ENCODE measurements at regions not wholly inside any gene's neighbourhood (a gene's known extent, or its start where the extent isn't known, plus 50 kb on each side); places are given as distances from the start of the nearest gene placed in this dataset.

DNA sequence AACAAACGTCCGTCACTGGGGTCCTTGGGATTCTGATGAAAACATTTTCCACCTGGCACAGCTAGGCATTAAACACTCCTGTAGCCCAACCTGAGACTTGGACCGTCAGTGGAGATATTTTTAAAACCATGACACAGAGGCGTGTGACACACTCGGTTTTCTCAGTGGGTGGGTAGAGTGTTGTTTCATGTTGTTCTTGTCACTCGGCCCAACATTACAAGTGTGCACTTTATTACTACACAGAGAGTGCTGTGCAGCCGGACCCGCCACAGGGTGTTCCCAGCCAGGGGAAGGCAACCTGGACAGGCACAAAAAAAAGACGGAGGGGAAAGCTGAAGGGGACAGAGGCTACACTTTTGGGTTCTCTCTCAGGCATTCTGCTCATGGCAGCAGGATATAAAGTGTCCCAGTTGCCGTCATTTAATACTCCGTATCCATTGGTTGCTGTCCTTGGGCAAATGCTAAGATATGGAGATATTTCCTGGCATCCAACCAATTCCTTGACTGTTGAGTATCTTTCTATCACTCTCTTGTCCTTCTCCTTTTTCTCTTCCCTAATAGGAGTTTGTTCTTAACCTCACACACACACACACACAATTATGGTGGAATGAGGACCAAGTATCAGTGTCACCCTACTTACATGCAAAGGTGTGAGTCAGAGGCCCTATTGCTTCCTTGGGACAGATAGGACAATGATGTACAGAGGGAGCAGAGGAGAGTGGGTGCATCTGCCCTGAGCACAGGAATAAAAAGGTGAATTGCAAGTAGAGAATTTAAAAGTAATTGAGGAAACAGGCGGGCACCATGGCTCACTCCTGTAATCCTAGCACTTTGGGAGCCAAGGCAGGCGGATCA is 154.1 kb upstream of the SOX9 start:
- no peak for DNase-seq

DNA sequence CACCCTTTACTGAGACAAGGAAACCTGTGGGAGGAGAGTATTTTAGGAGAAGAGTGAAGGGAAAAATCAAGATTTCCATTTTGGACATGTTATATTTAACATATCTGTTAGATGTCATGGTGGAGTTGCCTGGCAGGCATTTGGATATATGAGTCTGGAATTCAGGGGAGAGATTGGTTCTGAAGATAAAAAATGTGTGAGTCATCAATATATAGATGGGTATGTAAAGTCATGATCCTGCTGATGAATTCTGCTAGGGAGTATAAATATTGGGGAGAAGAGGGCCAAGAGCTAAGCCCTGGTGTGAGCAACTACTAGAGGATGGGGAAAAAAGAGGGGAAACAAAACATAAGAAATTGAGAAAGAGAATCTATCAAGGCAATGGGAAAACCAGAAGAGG is 151.3 kb upstream of the SOX9 start:
- no peak for DNase-seq

DNA sequence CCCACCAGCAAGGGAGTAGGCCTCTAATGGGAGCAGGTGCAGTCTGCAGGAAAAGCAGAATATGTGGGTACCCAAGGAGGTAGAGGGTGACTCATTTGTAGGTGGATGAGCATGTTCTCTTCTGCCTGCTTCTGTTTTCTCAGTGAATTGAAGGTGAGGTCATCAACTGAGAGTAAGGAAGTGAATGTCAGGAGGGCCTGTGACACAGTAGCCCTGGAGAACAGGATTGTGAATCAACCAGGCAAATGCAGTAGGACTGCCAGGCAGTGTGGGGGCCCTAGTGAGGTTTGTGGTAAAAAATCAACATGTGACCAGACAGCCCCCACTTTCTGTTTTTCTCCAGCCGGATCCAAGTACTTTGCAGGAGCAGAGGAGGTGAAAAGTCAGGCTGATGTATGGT is 150.5 kb upstream of the SOX9 start:
- DNase-seq, result no peak

DNA sequence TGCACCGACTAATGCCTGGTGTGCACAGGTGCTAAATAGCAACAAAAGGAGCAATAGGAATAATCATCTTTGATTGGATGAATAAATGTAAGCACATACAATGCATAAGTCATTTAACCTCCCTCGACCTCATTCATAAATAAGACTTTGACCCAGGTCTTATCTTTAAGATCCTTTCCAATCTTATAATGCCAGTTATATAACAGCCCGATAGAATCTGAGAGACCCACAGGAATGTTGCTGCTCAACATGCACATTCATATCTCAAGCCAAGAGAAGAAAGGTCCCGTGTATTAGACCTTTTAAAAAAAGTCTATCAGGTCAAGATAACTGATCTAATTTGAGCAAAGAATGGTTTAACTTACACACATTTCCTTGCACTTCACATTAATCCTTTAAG is 146.8 kb upstream of the SOX9 start:
- DNase-seq, result no peak

DNA sequence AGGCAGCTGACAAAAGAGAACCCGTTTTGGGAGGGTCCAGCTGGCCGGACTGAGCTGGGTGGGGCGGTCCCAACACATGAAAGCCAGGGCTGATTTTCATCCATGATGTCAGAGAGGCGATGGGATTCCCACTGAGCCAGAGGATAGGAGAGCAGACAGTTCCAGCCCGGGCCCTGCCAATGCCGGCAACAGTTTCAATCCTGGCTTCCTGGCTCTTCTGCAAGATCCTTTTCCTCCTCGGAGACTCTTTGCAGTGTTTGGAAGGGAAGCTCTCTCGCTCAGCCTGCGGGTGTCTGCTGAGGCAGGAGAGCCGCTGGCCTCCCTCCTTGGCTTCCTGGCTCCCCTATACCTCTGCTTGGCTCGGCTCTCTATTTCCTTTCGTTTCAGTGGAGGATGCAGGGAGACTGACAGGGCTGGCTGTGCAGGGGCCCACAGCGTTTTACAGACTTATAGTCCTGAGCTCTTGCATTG is 145.5 kb upstream of the SOX9 start:
- no peak for DNase-seq

DNA sequence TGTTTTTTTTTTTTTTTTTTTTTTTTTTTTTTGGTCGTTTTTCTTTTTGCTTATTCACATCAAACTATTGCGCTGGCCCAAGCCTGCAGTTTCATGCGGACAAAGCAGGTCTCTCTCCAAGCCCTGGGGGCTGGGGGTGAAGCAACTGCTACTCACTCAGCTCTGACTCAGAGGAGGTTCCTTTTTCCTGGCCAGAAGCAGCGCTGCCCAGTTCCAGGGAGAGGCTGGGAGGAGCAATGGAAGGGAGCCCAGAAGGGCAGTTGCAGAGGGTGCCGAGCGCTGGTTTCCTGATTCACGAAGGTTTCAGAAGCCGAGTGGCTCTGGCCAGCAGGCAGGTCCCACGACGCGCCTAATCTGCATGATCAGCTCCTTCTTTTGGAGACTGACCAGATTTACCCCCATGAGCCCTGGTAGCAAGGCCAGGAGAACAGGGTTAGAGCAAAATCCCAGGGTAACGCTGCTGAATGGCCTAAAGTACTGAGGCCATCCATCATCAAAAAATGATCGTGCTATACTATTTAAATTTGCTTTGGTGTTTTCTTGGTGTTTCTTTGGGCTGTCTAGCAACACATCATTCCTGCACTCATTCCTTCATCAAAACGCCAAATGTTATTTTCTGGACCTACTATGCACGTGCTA is 144.7 kb upstream of the SOX9 start:
- no peak for DNase-seq

DNA sequence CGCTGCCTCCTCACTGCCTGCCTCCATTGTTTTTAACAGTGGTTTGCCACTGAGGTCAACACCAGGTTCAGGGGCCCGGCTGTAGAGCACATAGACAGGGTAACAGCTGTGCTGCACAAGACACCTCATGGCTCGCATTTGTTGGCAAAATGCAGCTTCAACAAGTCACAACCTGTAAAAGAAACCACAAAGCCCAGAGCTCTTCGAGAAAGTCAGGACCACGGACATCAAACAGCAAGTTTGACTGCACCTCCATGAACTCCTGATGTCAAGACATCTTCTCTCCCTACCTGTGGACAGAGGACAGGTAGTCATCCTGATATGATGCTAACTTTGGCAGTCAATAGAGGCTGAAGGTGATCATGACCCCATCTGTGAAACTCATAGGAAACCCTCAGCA is 142.4 kb upstream of the SOX9 start:
- no peak for DNase-seq

DNA sequence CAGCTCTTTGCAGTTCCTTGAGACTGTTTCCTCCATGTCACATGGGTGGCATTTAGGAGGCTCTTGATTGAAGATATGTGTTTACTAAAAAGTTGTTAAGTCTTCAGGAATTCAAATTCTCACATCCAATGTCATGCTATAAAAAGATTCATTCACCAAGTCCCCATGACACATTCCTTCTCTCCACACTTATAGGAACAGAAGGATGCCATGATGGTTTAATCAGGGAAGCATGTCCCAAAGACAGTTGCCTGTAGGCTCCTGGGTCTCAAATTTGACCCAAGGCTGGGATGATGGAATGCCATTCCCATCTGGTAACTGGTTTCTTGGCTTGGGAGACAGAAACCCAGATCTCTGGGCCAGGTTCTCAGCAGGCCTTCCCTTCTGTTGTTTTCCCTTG is 140.6 kb upstream of the SOX9 start:
- no peak for DNase-seq

DNA sequence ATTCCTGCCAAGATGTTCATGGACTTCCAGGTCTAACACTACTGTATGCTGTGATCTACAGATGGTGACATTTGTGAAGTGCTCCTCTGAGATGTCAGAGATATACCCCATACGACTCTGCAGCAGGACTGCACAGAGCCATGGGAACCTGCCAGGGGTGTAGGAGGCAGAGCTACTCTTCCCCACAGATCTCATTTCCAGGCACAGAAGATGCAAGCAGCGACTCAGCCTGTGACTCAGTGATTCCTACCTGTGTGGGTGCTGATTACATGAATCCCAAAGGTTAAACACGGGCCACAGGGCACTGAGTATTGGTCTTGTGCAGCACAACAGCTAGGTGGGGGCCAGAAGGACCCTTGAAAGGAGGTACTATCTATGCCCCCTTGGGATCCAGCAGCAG is 137.0 kb upstream of the SOX9 start:
- DNase-seq, result no peak

DNA sequence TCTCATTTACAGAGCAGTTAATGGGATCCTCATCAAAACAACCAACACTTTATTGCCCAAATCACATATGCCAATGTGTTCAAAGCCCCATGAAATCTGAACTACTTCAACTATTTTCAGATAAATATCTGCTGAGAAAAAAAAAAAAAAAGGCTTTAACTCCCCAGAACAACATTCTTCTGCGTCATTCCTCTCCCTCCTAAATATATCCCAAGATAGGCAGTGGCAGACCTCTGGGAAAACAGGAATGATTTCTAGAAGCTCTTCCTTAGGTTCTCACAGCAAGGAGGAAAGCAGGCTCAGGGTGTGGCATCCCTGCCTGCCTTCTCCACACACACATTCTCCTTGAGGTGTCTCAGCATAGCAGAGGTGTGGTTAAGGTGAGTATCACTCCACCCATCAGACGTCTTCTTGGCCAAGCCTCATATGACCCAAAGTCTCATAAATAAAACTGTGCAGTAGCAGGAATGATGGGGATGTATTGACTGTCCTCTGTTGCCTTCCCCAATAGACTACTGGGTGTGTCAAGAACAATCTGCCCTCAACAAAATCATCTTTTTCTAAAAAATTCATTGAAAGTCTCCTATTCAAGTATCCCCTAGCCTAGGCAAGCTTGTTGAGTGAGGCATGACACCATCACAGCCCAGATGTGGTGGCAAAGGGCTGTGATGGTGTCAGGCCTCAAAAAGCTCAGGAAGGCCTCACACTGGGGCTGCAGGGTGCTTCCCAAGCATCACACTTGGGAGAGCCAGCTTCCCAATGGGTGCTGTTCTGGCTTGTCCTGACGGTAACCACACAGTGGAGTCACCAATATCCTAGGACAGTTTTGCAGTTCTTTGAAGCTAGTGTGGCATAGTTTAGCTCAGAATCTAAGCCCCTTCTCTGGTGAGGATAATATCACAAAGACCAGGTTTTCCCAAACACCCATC is 135.4 kb upstream of the SOX9 start:
- DNase-seq, result no peak

DNA sequence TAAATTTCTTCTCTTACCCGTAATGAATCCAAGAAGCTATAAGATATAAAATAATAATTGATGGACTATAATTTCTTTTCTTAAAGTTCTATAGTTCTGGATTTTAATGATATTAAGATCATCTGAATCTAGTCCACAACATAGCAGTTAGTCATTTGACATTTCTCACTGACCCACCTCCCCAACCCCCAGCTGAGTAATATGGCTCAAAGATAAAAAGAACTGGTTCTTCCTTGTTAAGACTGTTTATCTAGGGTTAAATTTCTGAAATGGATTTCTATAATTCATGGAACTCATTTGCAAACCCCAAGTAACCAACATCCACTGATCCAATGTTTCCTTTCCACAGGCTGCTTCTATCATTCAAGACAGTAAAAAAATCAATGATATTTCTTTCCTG is 133.9 kb upstream of the SOX9 start:
- DNase-seq, result no peak

DNA sequence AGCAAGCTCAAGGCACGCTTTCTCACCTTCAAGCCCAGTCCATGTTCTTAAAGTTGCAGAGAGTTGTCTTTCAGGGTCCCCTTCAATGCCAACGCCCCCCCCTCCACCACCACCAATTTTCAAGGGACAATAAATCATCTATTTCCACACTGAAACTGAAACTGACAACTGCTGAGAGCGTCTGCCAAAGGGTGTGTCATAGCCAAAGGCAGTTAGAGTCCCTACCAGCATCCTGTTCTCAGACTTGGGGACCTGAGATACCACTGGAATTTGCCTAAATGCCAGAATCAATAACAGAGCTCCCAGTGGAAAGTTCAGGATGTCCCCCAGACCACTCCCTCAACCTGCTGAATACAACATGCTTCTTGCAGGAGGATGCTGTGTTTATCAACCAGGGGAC is 133.2 kb upstream of the SOX9 start:
- DNase-seq, result no peak

DNA sequence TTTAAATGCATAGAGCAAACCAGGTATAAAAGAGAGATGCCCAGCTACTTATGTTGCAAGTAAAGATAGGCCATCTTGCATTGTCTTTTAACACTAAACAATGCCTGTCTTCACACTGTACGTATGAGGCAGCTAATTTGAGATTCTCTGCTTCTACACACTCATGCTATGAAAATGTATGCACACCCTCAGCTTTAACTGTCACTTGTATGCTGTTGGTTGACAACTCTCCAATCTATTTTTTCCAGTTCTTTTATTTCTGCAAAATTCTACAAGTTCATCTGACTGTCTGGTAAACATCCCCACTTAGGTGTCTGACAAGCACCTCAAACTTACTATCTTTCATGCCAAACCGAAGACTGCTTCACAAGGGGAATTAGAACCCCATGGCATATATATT is 131.7 kb upstream of the SOX9 start:
- DNase-seq, result no peak

DNA sequence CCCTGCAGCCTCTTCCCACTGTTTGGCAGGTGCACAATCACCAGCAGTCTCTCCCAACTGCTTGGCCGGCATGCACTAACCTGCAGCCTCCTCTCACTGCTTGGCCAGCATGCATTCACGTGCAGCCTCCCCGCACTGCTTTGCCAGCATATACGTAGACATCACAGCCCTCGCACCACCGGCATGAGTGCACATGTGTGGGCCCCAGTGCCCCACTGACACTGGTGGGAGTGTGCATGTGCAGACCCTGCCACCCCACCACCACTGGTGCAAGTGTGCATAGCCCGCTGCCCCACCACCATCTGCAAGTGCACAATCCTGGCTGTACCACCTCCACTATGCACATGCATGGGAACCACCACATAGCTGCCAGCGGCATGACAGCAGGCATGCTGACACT is 127.5 kb upstream of the SOX9 start:
- DNase-seq, result no peak

DNA sequence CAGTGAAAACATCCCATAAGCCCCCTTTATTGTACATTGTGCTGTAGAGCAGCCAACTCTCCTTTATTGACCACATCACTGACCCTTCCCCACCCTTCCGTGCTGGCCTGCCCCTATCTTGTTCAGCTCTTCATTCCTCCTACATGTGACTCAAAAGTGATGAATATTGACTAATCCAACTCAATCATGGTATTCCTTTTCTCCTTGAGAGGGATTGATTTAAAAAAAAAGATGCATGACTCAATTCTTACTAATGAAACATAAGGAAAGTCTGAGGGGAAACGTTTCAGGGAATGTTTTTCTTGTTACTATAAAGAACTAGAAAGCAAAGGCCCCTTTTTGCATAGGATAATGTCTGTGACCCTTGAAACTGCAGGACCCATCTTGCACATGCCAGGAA is 125.2 kb upstream of the SOX9 start:
- DNase-seq, result no peak

DNA sequence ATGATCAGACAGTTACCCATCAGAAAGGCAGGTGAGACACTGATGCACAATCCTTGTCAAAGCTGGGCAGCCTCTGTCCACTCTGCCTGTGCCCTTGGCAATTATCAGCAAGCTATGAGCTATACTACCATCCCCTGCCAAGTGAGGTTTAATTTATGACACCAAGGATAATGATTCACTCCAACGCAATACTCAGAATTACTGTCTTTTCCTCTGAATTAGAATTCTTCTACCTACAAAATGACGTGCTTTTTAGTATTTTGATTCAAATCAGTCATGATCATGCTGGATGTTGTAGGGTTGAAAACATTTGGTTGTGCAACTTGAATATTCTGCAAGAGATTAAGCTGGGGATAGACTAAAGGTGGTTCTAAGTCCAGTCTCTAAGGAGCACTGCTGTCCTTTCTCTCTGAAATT is 116.8 kb upstream of the SOX9 start:
- no peak for DNase-seq

DNA sequence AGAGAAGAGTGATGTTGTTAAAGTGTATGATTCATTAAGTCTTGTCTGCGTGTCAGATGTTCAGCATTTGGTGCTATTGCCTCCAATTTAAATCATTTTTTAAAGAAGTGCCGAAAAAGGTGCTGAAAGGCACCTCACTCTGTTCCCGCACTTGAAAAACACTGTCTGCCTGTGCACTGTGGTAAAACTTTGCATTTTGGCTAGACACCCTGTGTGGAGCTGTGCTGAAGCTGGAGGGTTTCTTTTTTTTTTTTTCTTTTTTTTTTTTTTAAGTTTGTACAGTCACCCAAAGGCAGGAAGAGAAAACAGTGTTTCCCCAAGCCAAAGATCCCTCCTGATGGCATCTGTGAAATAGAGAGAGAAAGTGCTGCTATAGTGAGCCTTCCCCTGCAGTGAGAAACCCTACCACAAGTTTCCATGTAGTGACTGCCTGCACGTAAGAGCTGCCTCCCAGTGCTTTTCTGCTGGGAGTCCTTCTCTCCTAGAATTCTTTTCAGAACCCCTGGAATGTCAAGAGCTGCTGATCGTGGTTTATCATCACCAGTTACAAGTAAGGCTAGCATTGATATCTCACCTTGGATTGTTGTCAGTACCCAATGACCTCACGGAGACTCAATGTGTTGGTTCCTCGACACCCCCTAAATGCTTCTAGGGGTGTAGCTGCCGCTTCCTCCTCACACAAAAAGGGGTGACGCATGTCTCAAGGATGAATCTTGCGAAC is 116.0 kb upstream of the SOX9 start:
- no peak for DNase-seq

DNA sequence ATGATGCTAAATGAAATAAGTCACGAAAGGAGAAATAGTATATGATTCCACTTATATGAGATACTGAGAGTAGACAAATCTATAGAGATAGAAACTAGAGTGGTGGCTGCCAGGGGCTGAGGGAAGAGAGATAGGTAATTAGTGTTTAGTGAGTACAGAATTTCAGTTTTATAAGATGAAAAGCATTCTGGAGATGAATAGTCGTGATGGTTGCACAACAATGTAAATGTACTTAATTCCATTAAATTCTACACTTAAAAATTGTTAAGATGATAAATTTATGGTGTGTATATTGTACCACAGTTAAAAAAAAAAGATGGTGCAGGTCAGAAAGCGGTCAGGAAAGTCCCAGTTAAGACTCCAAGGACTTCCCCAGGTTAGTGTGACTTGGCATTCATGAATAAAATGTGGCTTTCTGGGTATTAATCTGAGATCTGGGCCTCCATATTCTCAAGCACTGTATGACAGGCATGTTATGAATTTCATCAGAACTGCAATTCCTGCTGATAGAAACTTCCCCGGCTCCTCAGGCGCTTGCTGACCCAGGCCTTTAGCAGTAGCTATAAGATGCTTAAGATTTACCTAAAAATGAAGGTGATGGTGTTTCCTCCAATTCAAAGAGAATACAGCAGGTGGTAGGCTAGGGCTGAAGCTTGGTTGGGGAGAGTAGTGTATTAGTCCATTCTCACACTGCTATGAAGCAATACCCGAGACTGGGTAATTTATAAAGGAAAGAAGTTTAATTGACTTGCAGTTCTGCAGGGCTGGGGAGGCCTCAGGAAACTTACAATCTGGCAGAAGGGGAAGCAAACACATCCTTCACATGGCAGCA is 115.3 kb upstream of the SOX9 start:
- no peak for DNase-seq

DNA sequence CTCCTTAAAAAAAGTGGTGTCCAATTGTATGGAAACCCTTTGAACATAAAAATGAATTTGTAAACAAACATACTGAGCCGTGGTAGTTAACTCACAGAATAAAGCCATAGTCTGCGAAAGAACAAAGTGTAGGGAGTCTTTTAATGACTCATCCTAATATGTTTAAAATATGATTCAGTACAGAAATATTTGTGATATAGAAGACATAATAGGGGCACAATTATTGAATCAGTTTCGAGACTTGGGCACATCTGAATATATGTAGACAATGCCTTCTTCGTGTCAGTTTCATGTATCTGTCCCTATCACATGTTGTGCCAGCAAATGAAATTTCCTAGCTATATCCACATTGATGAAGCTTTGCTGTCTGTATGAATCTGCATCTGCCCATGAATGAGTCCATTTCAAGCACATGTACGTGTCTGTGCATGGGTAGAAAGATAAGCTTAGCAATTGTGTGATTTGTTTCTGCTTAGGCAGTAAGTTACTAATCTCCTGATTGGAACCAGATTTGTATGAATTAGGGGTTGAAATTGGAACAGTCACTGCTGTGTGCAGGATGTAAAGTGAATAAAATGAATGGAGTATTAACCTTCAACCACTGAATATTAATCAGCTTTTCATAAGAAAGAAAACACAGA is 112.5 kb upstream of the SOX9 start:
- no peak for DNase-seq

DNA sequence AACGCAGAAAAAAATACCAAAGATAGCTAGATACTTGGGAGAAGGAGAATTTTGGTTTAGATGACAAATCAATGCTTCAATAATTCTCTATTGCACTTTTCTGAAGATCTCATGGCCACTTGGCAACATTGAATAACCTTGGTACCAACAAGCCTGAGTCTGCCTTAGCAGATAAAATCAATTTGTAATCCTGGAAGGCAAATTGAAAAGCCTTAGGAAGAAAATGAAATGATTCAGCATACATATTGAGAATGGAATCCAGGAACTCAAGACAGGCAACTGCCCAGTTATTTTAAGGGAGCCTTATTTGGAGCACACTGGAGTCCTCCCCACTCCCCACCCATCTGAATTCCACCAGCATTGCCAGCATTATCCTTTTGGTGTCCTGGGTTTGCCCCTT is 109.3 kb upstream of the SOX9 start:
- no peak for DNase-seq

DNA sequence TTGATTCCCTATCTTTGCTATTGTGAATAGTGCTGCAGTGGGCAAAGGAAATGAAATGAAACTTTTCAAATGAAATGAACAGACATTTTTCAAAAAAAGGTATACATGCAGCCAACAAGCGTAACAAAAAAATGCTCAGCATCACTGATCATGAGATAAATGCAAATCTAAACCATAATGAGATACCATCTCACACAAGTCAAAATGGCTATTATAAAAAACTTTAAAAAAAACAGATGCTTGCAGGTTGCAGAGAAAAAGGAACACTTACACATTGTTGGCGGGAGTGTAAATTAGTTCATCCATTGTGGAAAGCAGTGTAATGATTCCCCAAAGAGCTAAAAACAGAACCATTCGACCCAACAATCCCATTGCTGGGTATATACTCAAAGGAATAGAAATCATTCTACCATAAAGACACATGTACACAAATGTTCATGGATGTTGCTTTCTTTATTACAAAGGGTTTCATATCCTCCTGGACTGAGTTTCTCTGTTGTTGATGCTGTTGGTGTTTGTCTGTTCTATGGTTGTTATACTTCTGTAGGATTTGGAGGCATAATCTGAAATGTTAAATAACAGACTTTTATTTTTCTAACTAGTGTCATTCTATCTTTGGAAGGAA is 99.3 kb upstream of the SOX9 start:
- no peak for DNase-seq
